Upper lobe of left lung (tissue), 6 donors: ENCODE measurements at regions not wholly inside any gene's neighbourhood (a gene's known extent, or its start where the extent isn't known, plus 50 kb on each side); places are given as distances from the start of the nearest gene placed in this dataset.

Experiments used
- ATAC-seq, 2 donors: fragments of 200-7000 bp; cut with Tn5 transposase; one replicate each; pipeline ENCODE4 v1.9.1; 2022; ENCODE audit warnings: mild to moderate bottlenecking in 2 of 2, moderate library complexity in 2 of 2; ENCODE audit not compliant: low FRiP score in 2 of 2
- DNase-seq, 2 donors: peaks; one replicate each; pipeline ENCODE4 v3.0.0-alpha.2; 2019 to 2020
- H3K27ac ChIP-seq, 4 donors: fragments of 200-600 bp; sonication (generic); one replicate each; pipeline ENCODE4 v1.5.1; 2016 to 2019
- H3K27me3 ChIP-seq, 4 donors: fragments of 200-600 bp; sonication (generic); one replicate each; pipeline ENCODE4 v1.5.1; 2017 to 2019
- H3K36me3 ChIP-seq, 4 donors: fragments of 200-600 bp; sonication (generic); one replicate each; pipeline ENCODE4 v1.5.1; 2016 to 2019
- H3K4me1 ChIP-seq, 4 donors: fragments of 200-600 bp; sonication (generic); one replicate each; pipeline ENCODE4 v1.5.1; 2018 to 2019
- H3K4me3 ChIP-seq, 4 donors: fragments of 200-600 bp; sonication (generic); one replicate each; pipeline ENCODE4 v1.5.1; 2017 to 2019; ENCODE audit warnings: mild to moderate bottlenecking in 2 of 4, moderate library complexity in 1 of 4
- H3K9me3 ChIP-seq, 4 donors: fragments of 200-600 bp; sonication (generic); one replicate each; pipeline ENCODE4 v1.5.1; 2018 to 2019
- EP300 ChIP-seq, 4 donors: sonication (generic); formaldehyde crosslinking; IDR thresholded peaks; one replicate each; pipeline ENCODE4 v1.5.1; 2017; ENCODE audit warnings: antibody characterized with exemption in 4 of 4, control low read depth in 2 of 4
- POLR2A ChIP-seq, 4 donors: fragments of 450-650 bp; IDR thresholded peaks; one replicate each; pipeline ENCODE4 v1.5.1; 2016 to 2017; ENCODE audit warnings: antibody characterized with exemption in 4 of 4, mild to moderate bottlenecking in 2 of 4
- POLR2AphosphoS5 ChIP-seq, 2 donors: sonication (generic); formaldehyde crosslinking; IDR thresholded peaks; one replicate each; pipeline ENCODE4 v1.5.1; 2017; ENCODE audit warnings: antibody characterized with exemption in 2 of 2
- WGBS, 2 donors: methylation state at CpG; one replicate each; pipeline ENCODE4 v1.1.5; 2017 to 2018; 5-methylcytosine and 5-hydroxymethylcytosine counted together
- small RNA-seq, 4 donors: library from RNA; depleted of rRNA; stranded (forward); fragments of <200 nt; gene quantifications; one replicate each; pipeline ENCODE3, GENCODE V24; 2016
- TF ChIP-seq, protein P1 (sequence below), 6 experiments: fragments of 450-650 bp in 4 of 6; fragments of 200-600 bp in 2 of 6; sonication (generic) in 2 of 6; IDR thresholded peaks; one replicate each; pipeline ENCODE4 v1.5.1; 2016 to 2019; ENCODE audit warnings: antibody characterized with exemption in 6 of 6
- donor health status: DM: no; HTN: no; CAD: no; lungs with moderate emphysema.
- donor health status: DM: no; HTN: yes; CAD: no; lungs with severe emphysema.

GRCh38 chr1:37415611-37416244, 58.7 kb upstream of the ZC3H12A start:
- WGBS, 2 donors, result 87 to 88% methylated on average over 13 of the region's 13 CpGs

DNA sequence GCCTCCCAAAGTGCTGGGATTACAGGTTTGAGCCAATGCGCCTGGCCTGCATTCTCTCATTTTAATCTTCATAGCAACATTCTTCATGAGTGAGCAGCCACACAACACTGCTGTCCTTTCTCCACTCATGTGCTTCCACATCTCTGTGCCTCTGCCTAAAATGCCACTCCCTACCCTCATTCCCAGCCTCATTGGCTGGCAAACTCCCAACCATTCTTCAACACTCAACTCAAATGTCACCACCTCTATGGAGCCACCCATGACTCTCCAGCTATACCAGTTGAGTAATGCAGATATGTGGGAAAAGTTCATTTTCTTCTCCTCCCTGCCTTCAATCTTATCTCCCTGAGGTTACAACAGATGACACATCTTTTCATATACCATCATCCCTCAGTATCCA, 53.9 kb upstream of the ZC3H12A start:
- no peak for DNase-seq
- no peak for TF ChIP-seq EP300 (IDR thresholded peaks at IDR 0.05)
- no peak for TF ChIP-seq POLR2A (IDR thresholded peaks at IDR 0.05)
- TF ChIP-seq, protein P1, sequence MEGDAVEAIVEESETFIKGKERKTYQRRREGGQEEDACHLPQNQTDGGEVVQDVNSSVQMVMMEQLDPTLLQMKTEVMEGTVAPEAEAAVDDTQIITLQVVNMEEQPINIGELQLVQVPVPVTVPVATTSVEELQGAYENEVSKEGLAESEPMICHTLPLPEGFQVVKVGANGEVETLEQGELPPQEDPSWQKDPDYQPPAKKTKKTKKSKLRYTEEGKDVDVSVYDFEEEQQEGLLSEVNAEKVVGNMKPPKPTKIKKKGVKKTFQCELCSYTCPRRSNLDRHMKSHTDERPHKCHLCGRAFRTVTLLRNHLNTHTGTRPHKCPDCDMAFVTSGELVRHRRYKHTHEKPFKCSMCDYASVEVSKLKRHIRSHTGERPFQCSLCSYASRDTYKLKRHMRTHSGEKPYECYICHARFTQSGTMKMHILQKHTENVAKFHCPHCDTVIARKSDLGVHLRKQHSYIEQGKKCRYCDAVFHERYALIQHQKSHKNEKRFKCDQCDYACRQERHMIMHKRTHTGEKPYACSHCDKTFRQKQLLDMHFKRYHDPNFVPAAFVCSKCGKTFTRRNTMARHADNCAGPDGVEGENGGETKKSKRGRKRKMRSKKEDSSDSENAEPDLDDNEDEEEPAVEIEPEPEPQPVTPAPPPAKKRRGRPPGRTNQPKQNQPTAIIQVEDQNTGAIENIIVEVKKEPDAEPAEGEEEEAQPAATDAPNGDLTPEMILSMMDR (IDR thresholded peaks at IDR 0.05), result no peak
- TF ChIP-seq POLR2AphosphoS5 (IDR thresholded peaks at IDR 0.05), result no peak
- Histone ChIP-seq H3K4me1 (no peaks in the 10 kb centered on the region), H3K27me3 (no peaks in the 10 kb centered on the region), H3K27ac (no peak overlapping the region), H3K4me3 (no peak overlapping the region), H3K9me3 (peaks cover 0 to 4% (median 0%) of the 10 kb centered on the region in 4 donors), H3K36me3 (no peaks in the 10 kb centered on the region)
- 50 to 94% methylated on average over 1 of the region's 1 CpG for WGBS, 2 donors
- ATAC-seq, result no peak

More at GRCh38 chr1:37415611-37416244, 58.7 kb upstream of the ZC3H12A start:
- no peak for ATAC-seq
- no peak for DNase-seq
- no peak for TF ChIP-seq POLR2AphosphoS5 (IDR thresholded peaks at IDR 0.05)
- TF ChIP-seq, protein P1 (IDR thresholded peaks at IDR 0.05), result no peak
- TF ChIP-seq POLR2A (IDR thresholded peaks at IDR 0.05), result no peak
- no peak for TF ChIP-seq EP300 (IDR thresholded peaks at IDR 0.05)
- H3K9me3 ChIP-seq, result peaks cover 0 to 6% (median 0%) of the 10 kb centered on the region in 4 donors
- H3K4me3 ChIP-seq, result no peak overlapping the region
- H3K36me3 ChIP-seq, result no peaks in the 10 kb centered on the region
- no peaks in the 10 kb centered on the region for H3K4me1 ChIP-seq
- H3K27ac ChIP-seq, result no peak overlapping the region
- H3K27me3 ChIP-seq, result no peaks in the 10 kb centered on the region

DNA sequence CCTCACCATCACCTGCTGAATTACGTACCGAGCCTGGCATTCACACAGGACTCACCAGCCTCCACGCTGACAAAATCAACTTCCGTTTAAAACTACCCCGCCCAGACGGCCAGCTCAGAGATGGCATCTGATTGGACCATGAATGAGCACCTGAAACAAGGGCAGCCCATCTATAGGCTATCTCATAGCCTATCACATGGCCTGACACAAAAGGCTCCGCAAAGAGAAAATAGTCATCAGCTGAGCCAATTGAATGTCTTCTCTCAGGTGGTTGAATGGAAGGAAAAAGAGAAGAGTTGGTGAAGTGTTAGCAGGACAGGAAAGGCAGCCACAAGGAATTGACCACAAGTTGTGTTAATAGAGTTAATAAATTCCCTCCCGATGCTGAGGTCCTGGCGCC, 50.6 kb upstream of the ZC3H12A start:
- no peaks in the 10 kb centered on the region for H3K36me3 ChIP-seq
- TF ChIP-seq POLR2AphosphoS5 (IDR thresholded peaks at IDR 0.05) (no peak), POLR2A (IDR thresholded peaks at IDR 0.05) (no peak), EP300 (IDR thresholded peaks at IDR 0.05) (no peak)
- TF ChIP-seq, protein P1 (IDR thresholded peaks at IDR 0.05), result no peak
- no peak for DNase-seq
- ATAC-seq, result no peak
- WGBS, 2 donors, result 86% methylated on average over 9 of the region's 9 CpGs
- no peak overlapping the region for H3K4me3 ChIP-seq
- H3K4me1 ChIP-seq, result no peaks in the 10 kb centered on the region
- H3K9me3 ChIP-seq, result no peaks in the 10 kb centered on the region
- no peak overlapping the region for H3K27ac ChIP-seq
- H3K27me3 ChIP-seq, result no peaks in the 10 kb centered on the region

- Histone ChIP-seq H3K4me3 (no peak overlapping the region), H3K36me3 (no peaks in the 10 kb centered on the region), H3K9me3 (no peaks in the 10 kb centered on the region), H3K27me3 (no peaks in the 10 kb centered on the region), H3K27ac (no peak overlapping the region), H3K4me1 (no peaks in the 10 kb centered on the region)
- 50 to 63% methylated on average over 1 of the region's 1 CpG for WGBS, 2 donors
- DNase-seq (no peak), ATAC-seq (no peak)
- TF ChIP-seq EP300 (IDR thresholded peaks at IDR 0.05) (no peak), POLR2AphosphoS5 (IDR thresholded peaks at IDR 0.05) (no peak), POLR2A (IDR thresholded peaks at IDR 0.05) (no peak)
- TF ChIP-seq, protein P1 (IDR thresholded peaks at IDR 0.05), result no peak
Measured at GRCh38 chr1:37424523-37424922, 49.9 kb upstream of the ZC3H12A start.

Small RNA genes in the stretch of these regions (small RNA-seq; reads per million reads assigned to genes)
- 0 reads per million in 4 donors for gene MIR4255
- gene RNA5SP43, result 0 reads per million in 4 donors
- 0 reads per million in 4 donors for gene RNU6-636P
- gene RPS29P6, result 0 reads per million in 4 donors
